Neural crest cell (in vitro differentiated cells): ENCODE measurements at regions not wholly inside any gene's neighbourhood (a gene's known extent, or its start where the extent isn't known, plus 50 kb on each side); places are given as distances from the start of the nearest gene placed in this dataset.

Source experiments
- DNase-seq: peaks from one replicate; pipeline ENCODE4 v3.0.0; 2021; ENCODE audit warnings: low read depth, mixed read lengths, low spot score
- H3K27ac Mint-ChIP-seq: one replicate; pipeline ENCODE4 v1.8.0; 2021; ENCODE audit warnings: mild to moderate bottlenecking, mixed read lengths; ENCODE audit not compliant: unreplicated experiment
- H3K27me3 Mint-ChIP-seq: 2 replicates; pipeline ENCODE4 v1.8.0; 2021; ENCODE audit warnings: low read depth, mild to moderate bottlenecking, mixed read lengths
- H3K36me3 Mint-ChIP-seq: 2 replicates; pipeline ENCODE4 v1.8.0; 2021; ENCODE audit warnings: low read depth, mild to moderate bottlenecking, mixed read lengths
- H3K4me1 Mint-ChIP-seq: 2 replicates; pipeline ENCODE4 v1.8.0; 2021; ENCODE audit warnings: mixed read lengths
- H3K4me3 Mint-ChIP-seq: one replicate; pipeline ENCODE4 v1.8.0; 2021; ENCODE audit warnings: mild to moderate bottlenecking, mixed read lengths
- H3K9me3 Mint-ChIP-seq: 2 replicates; pipeline ENCODE4 v1.8.0; 2021; ENCODE audit warnings: mixed read lengths
- TF ChIP-seq, protein P1 (sequence below): fragments of 200-600 bp; sonication (generic); conservative IDR thresholded peaks from 2 replicates; pipeline ENCODE4 v1.5.0; 2021; ENCODE audit warnings: antibody characterized with exemption, mild to moderate bottlenecking

DNA sequence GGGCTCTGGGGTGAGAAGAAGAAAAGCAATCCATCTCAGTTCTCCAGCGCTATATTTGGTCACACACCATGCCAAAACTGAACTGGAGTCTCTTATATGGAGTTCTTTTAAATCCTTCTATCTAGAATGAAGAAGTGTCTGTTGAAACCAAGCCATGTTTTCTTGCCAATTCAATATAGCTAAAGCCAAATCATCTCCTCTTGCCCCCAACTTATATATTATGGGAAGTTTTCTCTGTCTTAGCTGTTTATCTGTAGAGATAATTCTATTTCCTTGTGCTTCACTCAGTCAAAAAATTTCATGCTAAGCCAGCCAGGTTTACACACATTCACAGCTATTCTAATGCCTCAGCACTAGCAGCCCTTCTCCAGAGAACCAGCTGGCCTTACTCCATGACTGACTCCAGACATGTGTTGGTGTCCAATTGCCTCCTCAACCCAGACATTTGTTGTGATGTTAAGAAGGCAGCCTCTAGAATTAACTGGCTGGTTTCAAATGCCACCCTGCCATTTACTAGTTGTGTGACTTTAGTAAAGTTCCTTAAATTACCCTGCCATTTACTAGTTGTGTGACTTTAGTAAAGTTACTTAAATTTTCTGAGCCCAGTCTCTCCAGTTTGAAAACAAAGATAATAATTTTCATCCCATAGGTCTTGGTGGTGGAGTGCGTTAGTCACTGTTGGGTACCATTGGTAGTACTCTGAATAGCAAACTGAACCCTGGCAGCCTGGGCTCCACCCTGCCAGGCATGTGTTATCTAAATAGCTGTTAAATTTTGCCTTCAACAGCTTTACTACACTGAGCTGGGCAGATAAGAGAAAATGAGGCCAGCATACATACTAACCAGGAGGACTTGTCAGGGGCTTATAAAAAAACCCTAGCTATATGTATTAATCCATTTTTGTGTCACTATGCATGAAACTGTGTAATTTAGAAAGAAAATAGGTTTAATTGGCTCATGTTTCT, 525.1 kb downstream of the LMO7 start:
- no peak overlapping the region for H3K4me3 Mint-ChIP-seq

DNA sequence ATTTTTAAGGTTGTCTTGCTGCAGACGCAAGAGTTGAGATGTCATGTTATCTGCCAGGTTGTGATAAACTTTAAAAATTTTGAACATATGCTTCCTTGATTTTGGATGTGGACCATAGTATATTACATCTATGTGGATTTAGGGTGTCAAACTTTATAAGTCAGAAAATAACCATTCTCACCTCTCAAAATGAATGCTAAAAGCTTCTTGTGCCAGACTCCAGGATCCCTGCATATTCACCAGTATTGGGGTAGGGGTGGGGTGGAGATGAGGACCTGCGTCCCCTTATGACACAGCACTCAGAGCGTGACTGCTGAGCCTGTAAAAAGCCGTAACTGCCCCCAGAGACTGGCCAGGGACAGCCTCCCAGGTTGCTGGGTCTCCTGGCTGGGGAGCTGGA, 524.4 kb downstream of the LMO7 start:
- Mint-ChIP-seq H3K27ac (no peak overlapping the region), H3K4me1 (no peaks in the 10 kb centered on the region), H3K27me3 (no peaks in the 10 kb centered on the region), H3K36me3 (no peaks in the 10 kb centered on the region), H3K4me3 (no peak overlapping the region), H3K9me3 (no peaks in the 10 kb centered on the region)
- no peak for DNase-seq
- TF ChIP-seq, protein P1, sequence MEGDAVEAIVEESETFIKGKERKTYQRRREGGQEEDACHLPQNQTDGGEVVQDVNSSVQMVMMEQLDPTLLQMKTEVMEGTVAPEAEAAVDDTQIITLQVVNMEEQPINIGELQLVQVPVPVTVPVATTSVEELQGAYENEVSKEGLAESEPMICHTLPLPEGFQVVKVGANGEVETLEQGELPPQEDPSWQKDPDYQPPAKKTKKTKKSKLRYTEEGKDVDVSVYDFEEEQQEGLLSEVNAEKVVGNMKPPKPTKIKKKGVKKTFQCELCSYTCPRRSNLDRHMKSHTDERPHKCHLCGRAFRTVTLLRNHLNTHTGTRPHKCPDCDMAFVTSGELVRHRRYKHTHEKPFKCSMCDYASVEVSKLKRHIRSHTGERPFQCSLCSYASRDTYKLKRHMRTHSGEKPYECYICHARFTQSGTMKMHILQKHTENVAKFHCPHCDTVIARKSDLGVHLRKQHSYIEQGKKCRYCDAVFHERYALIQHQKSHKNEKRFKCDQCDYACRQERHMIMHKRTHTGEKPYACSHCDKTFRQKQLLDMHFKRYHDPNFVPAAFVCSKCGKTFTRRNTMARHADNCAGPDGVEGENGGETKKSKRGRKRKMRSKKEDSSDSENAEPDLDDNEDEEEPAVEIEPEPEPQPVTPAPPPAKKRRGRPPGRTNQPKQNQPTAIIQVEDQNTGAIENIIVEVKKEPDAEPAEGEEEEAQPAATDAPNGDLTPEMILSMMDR, result no peak

More for the DNA sequence above, 525.1 kb downstream of the LMO7 start:
- TF ChIP-seq, protein P1, result no peak
- Mint-ChIP-seq H3K36me3 (no peaks in the 10 kb centered on the region), H3K4me1 (no peaks in the 10 kb centered on the region), H3K27ac (no peak overlapping the region), H3K9me3 (no peaks in the 10 kb centered on the region), H3K27me3 (no peaks in the 10 kb centered on the region)
- DNase-seq, result no peak

DNA sequence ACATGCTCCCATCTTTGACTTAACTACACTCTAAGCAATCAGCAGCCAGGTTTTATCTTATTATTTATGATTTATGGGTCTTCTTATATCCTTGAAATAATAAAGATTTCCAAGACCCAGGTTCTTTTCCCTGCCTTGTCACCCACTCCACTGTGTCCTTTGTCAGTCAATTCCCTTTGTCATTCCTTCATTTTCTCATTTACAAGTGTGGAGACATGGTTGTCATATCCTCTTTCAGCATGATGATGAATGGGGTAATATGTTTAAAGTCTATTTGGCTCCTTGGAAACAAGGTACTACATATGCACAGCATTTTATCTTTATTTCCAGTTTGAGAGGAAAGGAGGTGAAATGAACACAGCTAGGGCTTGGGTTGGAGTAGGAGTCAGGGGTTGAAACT, 521.8 kb downstream of the LMO7 start:
- no peak overlapping the region for H3K27ac Mint-ChIP-seq
- no peak overlapping the region for H3K4me3 Mint-ChIP-seq
- H3K9me3 Mint-ChIP-seq, result no peaks in the 10 kb centered on the region
- H3K27me3 Mint-ChIP-seq, result no peaks in the 10 kb centered on the region
- no peaks in the 10 kb centered on the region for H3K4me1 Mint-ChIP-seq
- TF ChIP-seq, protein P1, result no peak
- DNase-seq, result no peak
- no peaks in the 10 kb centered on the region for H3K36me3 Mint-ChIP-seq

DNA sequence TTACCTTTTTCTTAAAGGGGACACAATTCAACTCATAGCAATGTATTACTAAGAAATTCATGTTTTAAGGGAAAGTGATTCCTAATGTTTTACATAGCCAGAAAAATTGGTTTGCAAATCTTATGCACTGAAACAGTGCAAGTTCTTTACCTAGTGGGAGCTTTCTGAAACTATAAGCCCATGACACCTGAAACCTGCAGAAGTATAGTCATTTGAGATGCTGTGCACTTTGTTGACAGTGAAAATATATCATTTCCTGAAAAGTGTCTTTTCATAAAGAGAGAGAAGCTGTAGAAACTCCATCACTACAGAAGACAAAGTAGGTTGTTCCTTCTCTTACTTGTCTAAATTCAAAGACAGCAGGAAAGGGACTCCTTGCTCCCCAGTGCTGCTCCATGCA, 517.1 kb downstream of the LMO7 start:
- no peak overlapping the region for H3K27ac Mint-ChIP-seq
- TF ChIP-seq, protein P1, result no peak
- no peak for DNase-seq
- H3K4me3 Mint-ChIP-seq, result no peak overlapping the region
- H3K36me3 Mint-ChIP-seq, result no peaks in the 10 kb centered on the region
- H3K4me1 Mint-ChIP-seq, result no peaks in the 10 kb centered on the region
- H3K9me3 Mint-ChIP-seq, result no peaks in the 10 kb centered on the region
- no peaks in the 10 kb centered on the region for H3K27me3 Mint-ChIP-seq

DNA sequence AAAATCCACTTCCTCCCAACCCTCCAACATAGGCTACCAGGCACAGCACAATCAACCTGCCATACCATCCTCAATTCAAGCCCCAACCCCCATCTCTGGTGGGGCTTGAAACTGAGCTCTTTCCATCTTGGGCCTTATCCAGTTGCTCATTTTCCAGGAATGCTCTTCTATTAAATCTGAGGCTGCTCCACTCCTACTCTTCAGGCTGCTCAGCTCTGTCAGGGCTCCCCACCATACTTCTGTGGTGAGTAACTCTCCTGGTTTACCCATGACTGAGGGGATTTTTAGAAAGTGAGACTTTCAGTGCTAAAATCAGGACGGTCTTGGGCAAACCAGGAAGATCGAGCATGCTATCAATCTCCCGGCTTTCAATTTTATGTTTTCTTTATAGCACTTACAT, 512.8 kb downstream of the LMO7 start:
- TF ChIP-seq, protein P1, result no peak
- Mint-ChIP-seq H3K4me1 (no peaks in the 10 kb centered on the region), H3K36me3 (no peaks in the 10 kb centered on the region), H3K27ac (no peak overlapping the region), H3K4me3 (no peak overlapping the region), H3K27me3 (no peaks in the 10 kb centered on the region), H3K9me3 (no peaks in the 10 kb centered on the region)
- no peak for DNase-seq
